ENCODE measurements at regions not wholly inside any gene's neighbourhood (a gene's known extent, or its start where the extent isn't known, plus 50 kb on each side); places are given as distances from the start of the nearest gene placed in this dataset.

- Histone ChIP-seq H3K9ac (ENCODE audit: insufficient read depth in 1 of 2, low read depth in 2 of 2, low read length in 2 of 2) (no peak overlapping the region), H3K4me3 (no peak overlapping the region), H2AFZ (ENCODE audit: low read depth, low read length) (no peak overlapping the region), H3K27ac (ENCODE audit: extremely low read depth, low read depth, low read length) (no peak overlapping the region), H3K4me2 (ENCODE audit: insufficient read depth, low read length) (no peak overlapping the region), H3K79me2 (ENCODE audit: control insufficient read depth, insufficient read depth, low read length) (no peaks in the 10 kb centered on the region), H3K4me1 (replicated peaks in 1 of 2; ENCODE audit: control insufficient read depth in 2 of 2, insufficient read depth in 2 of 2, low read length in 2 of 2) (no peaks in the 10 kb centered on the region), H3K9me3 (replicated peaks; ENCODE audit: control insufficient read depth, insufficient read depth, low read depth, low read length) (no peaks in the 10 kb centered on the region), H3K36me3 (ENCODE audit: control insufficient read depth, insufficient read depth, low read length) (no peaks in the 10 kb centered on the region), H3K9me1 (ENCODE audit: control insufficient read depth, insufficient read depth, low read length) (no peaks in the 10 kb centered on the region), H3K27me3 (ENCODE audit: control insufficient read depth in 2 of 2, insufficient read depth in 2 of 2, low read length in 2 of 2) (no peaks in the 10 kb centered on the region), H4K20me1 (replicated peaks; ENCODE audit: control insufficient read depth, insufficient read depth, low read length) (no peaks in the 10 kb centered on the region)
- 0% methylated on average over 3 of the region's 3 CpGs for WGBS (ENCODE audit: insufficient coverage, low coverage, missing lambda C conversion rate)
- FAIRE-seq (no peak), DNase-seq (ENCODE audit: extremely low read depth in 1 of 4, low spot score in 3 of 4) (no peak), ATAC-seq (peak; percentile 51)
- intact Hi-C loops (cut with micrococcal nuclease) = no loop called here
- BruUV-seq (replicated peaks) = no TSS peak
- TF ChIP-seq ZNF436 (CRISPR knock-in tag; IDR thresholded peaks at IDR 0.05) (no peak), CTCF (IDR thresholded peaks at IDR 0.05 in 2 of 3, conservative IDR thresholded peaks at IDR 0.05 in 1 of 3; ENCODE audit: insufficient read depth in 2 of 3, low read depth in 1 of 3, low read length in 3 of 3) (peak in 1 of 3 experiments; percentile 54; a peak in 3 of 6 replicates), MXI1 (IDR thresholded peaks at IDR 0.05; ENCODE audit: low read depth, low read length) (no peak)
- in situ Hi-C loops (cut with MboI) = no loop called here
- CTCF ChIA-PET (ENCODE audit: low intra/inter-chr PET ratio) = no interaction called here
- POLR2A ChIA-PET = interaction anchor here (0.8 kb wide), 1 partner anchor 25 kb away, joined by 3 read pairs; no protein-coding TSS in a partner anchor
Measured at GRCh38 chrX:150127216-150127615, 188.9 kb upstream of the EOLA2 start.

All from K562 (cell line).